HCT116 (cell line): ENCODE measurements at regions not wholly inside any gene's neighbourhood (a gene's known extent, or its start where the extent isn't known, plus 50 kb on each side); places are given as distances from the start of the nearest gene placed in this dataset.
A peak's percentile ranks its signal among the peaks of the same experiment; 100 is the strongest.

Source experiments
- ATAC-seq: fragments of 200-7000 bp; cut with Tn5 transposase; 2 replicates; pipeline ENCODE4 v1.9.1; 2020; ENCODE audit warnings: mild to moderate bottlenecking, moderate library complexity
- BruUV-seq: library from RNA; stranded (reverse); fragments of 400-500 nt; replicated peaks from 2 replicates; lab custom pipeline; 2021; lab: Mats Ljungman, UMichigan
- CTCF ChIA-PET: fragments of 300-600 bp; sonication (Branson Sonifier 250); formaldehyde crosslinking; loops from one replicate; lab custom pipeline; 2021; ENCODE audit warnings: antibody characterized with exemption; lab: Charles Lee
- POLR2A ChIA-PET: fragments of 300-600, 350-600 bp; sonication (Branson Sonifier 250); formaldehyde crosslinking; loops from one replicate; lab custom pipeline; 2021; ENCODE audit warnings: antibody characterized with exemption; lab: Charles Lee
- RAD21 ChIA-PET, 2 experiments: fragments of 300-600 bp; sonication (Branson Sonifier 250); formaldehyde crosslinking; loops; one replicate each; lab custom pipeline; 2023; ENCODE audit warnings: low total read pairs in 2 of 2; ENCODE audit not compliant: uncharacterized antibody in 2 of 2, unreplicated experiment in 2 of 2, low non-redundant PET in 1 of 2; lab: Charles Lee
- DNase-seq: peaks from one replicate; pipeline ENCODE4 v3.0.0-alpha.2; 2010; ENCODE audit warnings: low read depth, low spot score
- H2AFZ ChIP-seq: fragments of 200-600 bp; shearing (Covaris generic), sonication (generic); 2 replicates; pipeline ENCODE4 v1.6.1; 2017; ENCODE audit warnings: low read depth, mixed run types, mixed read lengths, antibody characterized with exemption, low read length; ENCODE audit not compliant: poor library complexity, severe bottlenecking
- H3K27ac ChIP-seq: 2 replicates; pipeline ENCODE4 v1.5.1; 2012; ENCODE audit warnings: low read depth, low read length
- H3K27me3 ChIP-seq: fragments of 200-600 bp; sonication (generic); 2 replicates; pipeline ENCODE4 v1.6.1; 2016; ENCODE audit warnings: mixed run types, low read length, mixed read lengths; ENCODE audit not compliant: insufficient read depth
- H3K36me3 ChIP-seq, 2 experiments: fragments of 200-500 bp in 1 of 2; fragments of 200-600 bp in 1 of 2; sonication (Bioruptor generic) in 1 of 2; sonication (generic) in 1 of 2; 2 replicates each; pipeline versions ENCODE4 v1.5.1 to v1.6.1; 2014 to 2016; ENCODE audit warnings: low read length in 2 of 2, inconsistent platforms in 1 of 2, mixed read lengths in 1 of 2, mixed run types in 1 of 2; ENCODE audit not compliant: insufficient read depth in 2 of 2, control insufficient read depth in 1 of 2
- H3K4me1 ChIP-seq, 2 experiments: fragments of 200-600 bp in 1 of 2; sonication (generic) in 1 of 2; 2 replicates each; pipeline versions ENCODE4 v1.5.1 to v1.6.1; 2012 to 2017; ENCODE audit warnings: low read length in 2 of 2, inconsistent platforms in 1 of 2, mild to moderate bottlenecking in 1 of 2, mixed read lengths in 1 of 2, mixed run types in 1 of 2, moderate library complexity in 1 of 2; ENCODE audit not compliant: insufficient read depth in 2 of 2, control insufficient read depth in 1 of 2
- H3K4me2 ChIP-seq: fragments of 200-600 bp; sonication (generic); 2 replicates; pipeline ENCODE4 v1.6.1; 2017; ENCODE audit warnings: mixed run types, low read length, mixed read lengths
- H3K4me3 ChIP-seq, 2 experiments: fragments of 200-600 bp in 1 of 2; sonication (generic) in 1 of 2; replicated peaks in 1 of 2; 2 replicates each; pipeline ENCODE4 v1.5.1; 2011 to 2016; ENCODE audit warnings: low read length in 2 of 2, control low read depth in 1 of 2, low read depth in 1 of 2, mild to moderate bottlenecking in 1 of 2, mixed read lengths in 1 of 2, mixed run types in 1 of 2
- H3K79me2 ChIP-seq: fragments of 200-600 bp; sonication (generic); 2 replicates; pipeline ENCODE4 v1.6.1; 2017; ENCODE audit warnings: mild to moderate bottlenecking, mixed run types, low read length, moderate library complexity, mixed read lengths; ENCODE audit not compliant: insufficient read depth
- H3K9ac ChIP-seq: fragments of 200-600 bp; sonication (generic); 2 replicates; pipeline ENCODE4 v1.6.1; 2016; ENCODE audit warnings: low read length, mixed read lengths
- H3K9me2 ChIP-seq: fragments of 200-600 bp; sonication (generic), shearing (Covaris generic); 2 replicates; pipeline ENCODE4 v1.6.1; 2017; ENCODE audit warnings: mixed run types, mild to moderate bottlenecking, moderate library complexity; ENCODE audit not compliant: insufficient read depth
- H3K9me3 ChIP-seq, 2 experiments: fragments of 200-500 bp in 1 of 2; fragments of 200-600 bp in 1 of 2; sonication (Bioruptor generic) in 1 of 2; sonication (generic) in 1 of 2; 2 replicates each; pipeline ENCODE4 v1.6.1; 2014 to 2017; ENCODE audit warnings: low read length in 2 of 2, mixed read lengths in 2 of 2, inconsistent platforms in 1 of 2, low read depth in 1 of 2, mild to moderate bottlenecking in 1 of 2, mixed run types in 1 of 2, moderate library complexity in 1 of 2; ENCODE audit not compliant: control insufficient read depth in 1 of 2, insufficient read depth in 1 of 2
- H4K20me1 ChIP-seq: fragments of 200-600 bp; sonication (generic), shearing (Covaris generic); 2 replicates; pipeline ENCODE4 v1.6.1; 2017; ENCODE audit warnings: mixed run types, mild to moderate bottlenecking, moderate library complexity; ENCODE audit not compliant: insufficient read depth
- CBX3 ChIP-seq: IDR thresholded peaks from 2 replicates; pipeline ENCODE4 v1.6.1; 2012; ENCODE audit warnings: low read depth
- CEBPB ChIP-seq: IDR thresholded peaks from 2 replicates; pipeline ENCODE4 v1.6.1; 2012; ENCODE audit warnings: low read depth
- ELF1 ChIP-seq: IDR thresholded peaks from 2 replicates; pipeline ENCODE4 v1.6.1; 2012; ENCODE audit warnings: low read depth, borderline replicate concordance
- EZH2 ChIP-seq: fragments of 200-600 bp; sonication (generic); IDR thresholded peaks from 2 replicates; pipeline ENCODE4 v1.6.1; 2017; ENCODE audit warnings: antibody characterized with exemption, mixed run types
- EZH2phosphoT487 ChIP-seq: fragments of 200-600 bp; IDR thresholded peaks from 2 replicates; pipeline ENCODE4 v1.6.1; 2018; ENCODE audit warnings: antibody characterized with exemption, borderline replicate concordance
- FOSL1 ChIP-seq: IDR thresholded peaks from 2 replicates; pipeline ENCODE4 v1.6.1; 2012; ENCODE audit warnings: low read depth
- JUND ChIP-seq: IDR thresholded peaks from 2 replicates; pipeline ENCODE4 v1.6.1; 2012
- POLR2A ChIP-seq: IDR thresholded peaks from 2 replicates; pipeline ENCODE4 v1.7.0; 2011; ENCODE audit warnings: borderline replicate concordance; ENCODE audit not compliant: insufficient read depth, insufficient read length; ENCODE audit errors: extremely low read depth
- POLR2AphosphoS5 ChIP-seq: IDR thresholded peaks from 2 replicates; pipeline ENCODE4 v1.6.1; 2011; ENCODE audit warnings: mild to moderate bottlenecking, low read depth, low read length, moderate library complexity
- intact Hi-C: fragments of 100-400 bp; cut with micrococcal nuclease; formaldehyde crosslinking; loops from 2 replicates; pipeline ENCODE4 v1.10.0; 2022
- TF ChIP-seq, protein P1 (sequence below), 3 experiments: fragments of 200-600 bp in 1 of 3; sonication (generic) in 1 of 3; IDR thresholded peaks in 2 of 3; conservative IDR thresholded peaks in 1 of 3; 2 replicates each; pipeline ENCODE4 v1.5.1; 2012 to 2017; ENCODE audit warnings: low read depth in 2 of 3, low read length in 2 of 3, antibody characterized with exemption in 1 of 3, borderline replicate concordance in 1 of 3, control low read depth in 1 of 3, mild to moderate bottlenecking in 1 of 3, mixed read lengths in 1 of 3, mixed run types in 1 of 3, moderate library complexity in 1 of 3; ENCODE audit not compliant: insufficient read depth in 1 of 3
- TF ChIP-seq, protein P2 (sequence below): IDR thresholded peaks from 2 replicates; pipeline ENCODE4 v1.6.1; 2012; ENCODE audit warnings: low read depth
- TF ChIP-seq, protein P3 (sequence below): IDR thresholded peaks from 2 replicates; pipeline ENCODE4 v1.6.1; 2012

DNA sequence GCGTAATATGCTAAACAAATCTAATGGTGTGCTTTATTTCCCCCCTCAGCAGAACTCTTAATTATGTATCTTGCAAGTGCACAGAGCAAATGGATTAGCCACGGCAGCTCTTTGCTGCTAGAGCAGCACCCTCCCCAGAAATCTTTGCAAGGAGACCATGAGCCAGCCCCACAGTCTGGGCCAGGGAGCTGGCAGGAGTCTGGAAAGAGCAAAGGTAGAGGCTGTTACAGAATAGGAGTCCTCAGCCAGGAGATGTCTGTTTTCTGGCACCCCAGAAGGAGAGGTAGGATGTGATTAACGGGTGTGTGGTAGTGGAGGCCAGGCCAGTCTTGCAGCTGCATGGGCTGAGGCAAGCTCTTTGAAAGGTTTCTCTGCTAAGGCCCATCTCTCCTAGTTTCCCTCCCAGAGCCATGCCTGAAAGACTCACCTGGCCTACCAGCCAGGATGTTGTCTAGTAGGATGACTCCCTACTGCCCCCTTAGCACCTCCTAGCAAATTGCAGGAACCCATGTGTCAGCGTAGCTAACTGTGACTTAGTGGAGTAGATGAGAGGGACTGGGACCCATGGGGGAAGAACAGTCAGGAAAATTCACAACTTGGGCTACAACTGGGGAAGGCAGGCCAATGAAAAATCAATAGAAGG lies 557.2 kb downstream of the BUD13 start:
- Histone ChIP-seq H3K4me2 (no peak overlapping the region), H3K4me3 (no peak overlapping the region), H3K9me2 (no peaks in the 10 kb centered on the region), H3K79me2 (no peaks in the 10 kb centered on the region), H4K20me1 (no peaks in the 10 kb centered on the region), H3K9me3 (no peaks in the 10 kb centered on the region)
- ChIA-PET POLR2A (no interaction called here), CTCF (interaction anchor here (2.2 kb wide), 1 partner anchor 9 kb away, joined by 6 read pairs; no protein-coding TSS in a partner anchor), RAD21 (no interaction called here)
- DNase-seq: no peak
- no peak for TF ChIP-seq POLR2A
- TF ChIP-seq, protein P1, sequence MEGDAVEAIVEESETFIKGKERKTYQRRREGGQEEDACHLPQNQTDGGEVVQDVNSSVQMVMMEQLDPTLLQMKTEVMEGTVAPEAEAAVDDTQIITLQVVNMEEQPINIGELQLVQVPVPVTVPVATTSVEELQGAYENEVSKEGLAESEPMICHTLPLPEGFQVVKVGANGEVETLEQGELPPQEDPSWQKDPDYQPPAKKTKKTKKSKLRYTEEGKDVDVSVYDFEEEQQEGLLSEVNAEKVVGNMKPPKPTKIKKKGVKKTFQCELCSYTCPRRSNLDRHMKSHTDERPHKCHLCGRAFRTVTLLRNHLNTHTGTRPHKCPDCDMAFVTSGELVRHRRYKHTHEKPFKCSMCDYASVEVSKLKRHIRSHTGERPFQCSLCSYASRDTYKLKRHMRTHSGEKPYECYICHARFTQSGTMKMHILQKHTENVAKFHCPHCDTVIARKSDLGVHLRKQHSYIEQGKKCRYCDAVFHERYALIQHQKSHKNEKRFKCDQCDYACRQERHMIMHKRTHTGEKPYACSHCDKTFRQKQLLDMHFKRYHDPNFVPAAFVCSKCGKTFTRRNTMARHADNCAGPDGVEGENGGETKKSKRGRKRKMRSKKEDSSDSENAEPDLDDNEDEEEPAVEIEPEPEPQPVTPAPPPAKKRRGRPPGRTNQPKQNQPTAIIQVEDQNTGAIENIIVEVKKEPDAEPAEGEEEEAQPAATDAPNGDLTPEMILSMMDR (IDR thresholded peaks at IDR 0.05 in 2 of 3, conservative IDR thresholded peaks at IDR 0.05 in 1 of 3; ENCODE audit: borderline replicate concordance in 1 of 3, insufficient read depth in 1 of 3, low read depth in 2 of 3, low read length in 2 of 3): peak in 2 of 3 experiments; percentile 43 to 46; a peak in 4 of 6 replicates
- TF ChIP-seq ELF1: no peak
- TF ChIP-seq, all 23 proteins: peak for 1
- Histone ChIP-seq H3K9ac (no peak overlapping the region), H3K27me3 (0 out of 2 replicates have a peak, but pooled peaks cover 9% of the 10 kb centered on the region), H2AFZ (no peak overlapping the region), H3K27ac (no peak overlapping the region), H3K4me1 (no peaks in the 10 kb centered on the region), H3K36me3 (no peaks in the 10 kb centered on the region)
- BruUV-seq: no TSS peak
- intact Hi-C loops: loop anchor here (5.0 to 10.0 kb wide), 2 partner anchors 282 to 429 kb away; no protein-coding TSS in a partner anchor
- peak; percentile 75 for ATAC-seq

DNA sequence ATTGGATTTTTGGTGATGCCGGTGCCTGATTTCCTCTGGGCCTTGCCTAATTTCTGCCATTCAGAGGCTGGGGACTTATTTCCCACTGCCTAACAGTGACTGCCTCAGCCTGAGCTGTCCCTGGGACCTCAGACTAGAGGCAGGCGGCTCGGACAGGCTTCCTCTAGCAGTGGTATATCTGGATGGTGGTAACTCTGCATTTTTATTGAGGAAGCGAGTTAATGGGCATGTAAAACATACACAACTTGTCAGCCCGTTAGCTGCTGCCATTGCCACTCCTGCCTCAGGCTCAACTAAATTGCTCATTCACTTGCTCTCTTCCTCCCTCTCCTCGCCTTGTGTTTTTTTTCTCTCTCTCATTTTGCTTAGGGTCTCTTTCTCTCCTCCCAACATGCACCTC lies 561.6 kb downstream of the BUD13 start:
- no peak overlapping the region for H3K9ac ChIP-seq
- BruUV-seq: no TSS peak
- no peaks in the 10 kb centered on the region for H3K36me3 ChIP-seq
- ATAC-seq (no peak), DNase-seq (no peak)
- H3K9me3 ChIP-seq: no peaks in the 10 kb centered on the region
- intact Hi-C loops: loop anchor here (10.0 kb wide), 1 partner anchor 434 kb away; no protein-coding TSS in a partner anchor
- RAD21 ChIA-PET: no interaction called here
- H3K4me2 ChIP-seq: no peak overlapping the region
- H4K20me1 ChIP-seq: no peaks in the 10 kb centered on the region
- no peak overlapping the region for H3K27ac ChIP-seq
- H3K4me1 ChIP-seq: no peaks in the 10 kb centered on the region
- no peaks in the 10 kb centered on the region for H3K79me2 ChIP-seq
- H3K9me2 ChIP-seq: no peaks in the 10 kb centered on the region
- H3K27me3 ChIP-seq: 0 out of 2 replicates have a peak, but pooled peaks cover 9% of the 10 kb centered on the region
- CTCF ChIA-PET: no interaction called here
- no peak overlapping the region for H3K4me3 ChIP-seq
- POLR2A ChIA-PET: no interaction called here
- H2AFZ ChIP-seq: no peak overlapping the region
- TF ChIP-seq ELF1 (no peak), FOSL1 (no peak), CEBPB (no peak), EZH2 (no peak), CBX3 (no peak), JUND (no peak), POLR2AphosphoS5 (no peak), EZH2phosphoT487 (no peak)
- TF ChIP-seq, protein P2, sequence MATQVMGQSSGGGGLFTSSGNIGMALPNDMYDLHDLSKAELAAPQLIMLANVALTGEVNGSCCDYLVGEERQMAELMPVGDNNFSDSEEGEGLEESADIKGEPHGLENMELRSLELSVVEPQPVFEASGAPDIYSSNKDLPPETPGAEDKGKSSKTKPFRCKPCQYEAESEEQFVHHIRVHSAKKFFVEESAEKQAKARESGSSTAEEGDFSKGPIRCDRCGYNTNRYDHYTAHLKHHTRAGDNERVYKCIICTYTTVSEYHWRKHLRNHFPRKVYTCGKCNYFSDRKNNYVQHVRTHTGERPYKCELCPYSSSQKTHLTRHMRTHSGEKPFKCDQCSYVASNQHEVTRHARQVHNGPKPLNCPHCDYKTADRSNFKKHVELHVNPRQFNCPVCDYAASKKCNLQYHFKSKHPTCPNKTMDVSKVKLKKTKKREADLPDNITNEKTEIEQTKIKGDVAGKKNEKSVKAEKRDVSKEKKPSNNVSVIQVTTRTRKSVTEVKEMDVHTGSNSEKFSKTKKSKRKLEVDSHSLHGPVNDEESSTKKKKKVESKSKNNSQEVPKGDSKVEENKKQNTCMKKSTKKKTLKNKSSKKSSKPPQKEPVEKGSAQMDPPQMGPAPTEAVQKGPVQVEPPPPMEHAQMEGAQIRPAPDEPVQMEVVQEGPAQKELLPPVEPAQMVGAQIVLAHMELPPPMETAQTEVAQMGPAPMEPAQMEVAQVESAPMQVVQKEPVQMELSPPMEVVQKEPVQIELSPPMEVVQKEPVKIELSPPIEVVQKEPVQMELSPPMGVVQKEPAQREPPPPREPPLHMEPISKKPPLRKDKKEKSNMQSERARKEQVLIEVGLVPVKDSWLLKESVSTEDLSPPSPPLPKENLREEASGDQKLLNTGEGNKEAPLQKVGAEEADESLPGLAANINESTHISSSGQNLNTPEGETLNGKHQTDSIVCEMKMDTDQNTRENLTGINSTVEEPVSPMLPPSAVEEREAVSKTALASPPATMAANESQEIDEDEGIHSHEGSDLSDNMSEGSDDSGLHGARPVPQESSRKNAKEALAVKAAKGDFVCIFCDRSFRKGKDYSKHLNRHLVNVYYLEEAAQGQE: no peak
- TF ChIP-seq, protein P3, sequence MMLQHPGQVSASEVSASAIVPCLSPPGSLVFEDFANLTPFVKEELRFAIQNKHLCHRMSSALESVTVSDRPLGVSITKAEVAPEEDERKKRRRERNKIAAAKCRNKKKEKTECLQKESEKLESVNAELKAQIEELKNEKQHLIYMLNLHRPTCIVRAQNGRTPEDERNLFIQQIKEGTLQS: no peak
